Trophoblast cell (in vitro differentiated cells and primary cell): ENCODE measurements at regions not wholly inside any gene's neighbourhood (a gene's known extent, or its start where the extent isn't known, plus 50 kb on each side); places are given as distances from the start of the nearest gene placed in this dataset.
A peak's percentile ranks its signal among the peaks of the same experiment; 100 is the strongest.
"Not testable (repeated sequence)": the region's sequence is repeated elsewhere in the genome, so short reads cannot be mapped to it uniquely, and the experiment has no call there.

Experiments used
- DNase-seq, 2 donors: peaks; one replicate each; pipeline ENCODE4 v3.0.0-alpha.2; 2016
- H2AFZ ChIP-seq: 2 replicates; pipeline ENCODE4 v1.6.1; 2013; ENCODE audit warnings: low read length, moderate library complexity, mild to moderate bottlenecking; ENCODE audit not compliant: insufficient read depth, poor library complexity
- H2AK5ac ChIP-seq: 2 replicates; pipeline ENCODE4 v1.6.1; 2013; ENCODE audit warnings: mild to moderate bottlenecking, low read length
- H2BK120ac ChIP-seq: 2 replicates; pipeline ENCODE4 v1.6.1; 2013; ENCODE audit warnings: low read length, mild to moderate bottlenecking, moderate library complexity; ENCODE audit not compliant: insufficient read depth, poor library complexity
- H2BK12ac ChIP-seq: 2 replicates; pipeline ENCODE4 v1.6.1; 2013; ENCODE audit warnings: mild to moderate bottlenecking, low read length, moderate library complexity
- H2BK5ac ChIP-seq: 2 replicates; pipeline ENCODE4 v1.6.1; 2013; ENCODE audit warnings: low read length, low read depth, moderate library complexity, mild to moderate bottlenecking; ENCODE audit not compliant: poor library complexity
- H3K14ac ChIP-seq: 2 replicates; pipeline ENCODE4 v1.6.1; 2013; ENCODE audit warnings: mild to moderate bottlenecking, low read length
- H3K18ac ChIP-seq: 2 replicates; pipeline ENCODE4 v1.6.1; 2013; ENCODE audit warnings: mild to moderate bottlenecking, low read length
- H3K23ac ChIP-seq: 2 replicates; pipeline ENCODE4 v1.6.1; 2013; ENCODE audit warnings: low read length
- H3K27ac ChIP-seq: 2 replicates; pipeline ENCODE4 v1.5.1; 2013; ENCODE audit warnings: low read depth, mild to moderate bottlenecking, inconsistent platforms, low read length, moderate library complexity
- H3K27me3 ChIP-seq: 2 replicates; pipeline ENCODE4 v1.6.1; 2013; ENCODE audit warnings: inconsistent platforms, mild to moderate bottlenecking, low read length, moderate library complexity; ENCODE audit not compliant: insufficient read depth
- H3K36me3 ChIP-seq, 2 experiments: 1 replicate in 1 of 2; 2 replicates in 1 of 2; pipeline ENCODE4 v1.6.1; 2013; ENCODE audit warnings: low read length in 2 of 2, mild to moderate bottlenecking in 2 of 2, moderate library complexity in 1 of 2; ENCODE audit not compliant: insufficient read depth in 2 of 2, control insufficient read depth in 1 of 2
- H3K4ac ChIP-seq: 2 replicates; pipeline ENCODE4 v1.6.1; 2013; ENCODE audit warnings: low read depth, mild to moderate bottlenecking, low read length, moderate library complexity
- H3K4me1 ChIP-seq, 2 experiments: 1 replicate in 1 of 2; 2 replicates in 1 of 2; pipeline ENCODE4 v1.6.1; 2013; ENCODE audit warnings: low read length in 2 of 2, mild to moderate bottlenecking in 2 of 2, moderate library complexity in 1 of 2; ENCODE audit not compliant: insufficient read depth in 2 of 2, control insufficient read depth in 1 of 2
- H3K4me2 ChIP-seq: 2 replicates; pipeline ENCODE4 v1.6.1; 2013; ENCODE audit warnings: inconsistent platforms, mild to moderate bottlenecking, low read length, moderate library complexity
- H3K4me3 ChIP-seq: 2 replicates; pipeline ENCODE4 v1.5.1; 2013; ENCODE audit warnings: mild to moderate bottlenecking, low read depth, low read length, inconsistent platforms
- H3K79me1 ChIP-seq: one replicate; pipeline ENCODE4 v1.6.1; 2013; ENCODE audit warnings: low read length
- H3K79me2 ChIP-seq: 2 replicates; pipeline ENCODE4 v1.6.1; 2013; ENCODE audit warnings: low read length, mild to moderate bottlenecking; ENCODE audit not compliant: control insufficient read depth, insufficient read depth, poor library complexity
- H3K9ac ChIP-seq: 2 replicates; pipeline ENCODE4 v1.6.1; 2013; ENCODE audit warnings: mild to moderate bottlenecking, low read length
- H3K9me3 ChIP-seq: 2 replicates; pipeline ENCODE4 v1.6.1; 2013; ENCODE audit warnings: low read depth, mild to moderate bottlenecking, control low read depth, inconsistent platforms, low read length; ENCODE audit not compliant: insufficient read depth
- H4K12ac ChIP-seq: 2 replicates; pipeline ENCODE4 v1.6.1; 2013; ENCODE audit warnings: low read depth, mild to moderate bottlenecking, low read length, moderate library complexity
- H4K8ac ChIP-seq: 2 replicates; pipeline ENCODE4 v1.6.1; 2013; ENCODE audit warnings: low read depth, mild to moderate bottlenecking, low read length, moderate library complexity
- H4K91ac ChIP-seq: one replicate; pipeline ENCODE4 v1.6.1; 2013; ENCODE audit warnings: low read depth, mild to moderate bottlenecking, low read length, moderate library complexity
- WGBS: extraction: QIAGEN DNeasy Blood & Tissue Kit; methylation state at CpG from one replicate; pipeline ENCODE4 v1.1.7; 2013; ENCODE audit warnings: missing lambda C conversion rate; ENCODE audit not compliant: insufficient read length, insufficient coverage; ENCODE audit errors: extremely low coverage; 5-methylcytosine and 5-hydroxymethylcytosine counted together

DNA sequence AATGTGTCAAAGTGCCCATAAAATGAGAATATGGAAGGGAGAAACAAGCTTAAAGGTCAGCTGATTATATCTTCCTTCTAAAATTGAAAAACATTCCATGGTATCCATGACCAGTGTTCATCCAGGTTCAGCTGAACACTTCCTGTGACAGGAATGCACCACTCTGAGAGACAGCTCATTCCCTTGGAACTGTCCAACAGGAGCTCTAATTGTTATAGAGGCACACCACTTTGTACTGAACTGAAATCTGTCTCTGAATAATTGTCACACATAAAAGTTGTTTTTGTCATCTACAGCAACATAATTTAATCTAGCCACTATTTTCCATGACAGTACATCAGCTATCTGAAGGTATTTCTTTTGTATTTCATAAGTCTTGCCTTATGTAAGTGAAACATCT is 195.9 kb upstream of the ZNF804A start:
- Histone ChIP-seq H3K14ac (no peak overlapping the region), H3K27ac (no peak overlapping the region), H3K27me3 (no peaks in the 10 kb centered on the region), H2BK120ac (no peak overlapping the region), H3K23ac (no peak overlapping the region), H3K4me3 (no peak overlapping the region), H3K9me3 (no peaks in the 10 kb centered on the region), H3K79me1 (peaks cover 2% of the 10 kb centered on the region), H4K91ac (no peak overlapping the region), H3K4ac (no peak overlapping the region), H2BK5ac (no peak overlapping the region), H3K18ac (no peak overlapping the region), H4K8ac (no peak overlapping the region), H3K4me1 (peaks cover 0 to 2% of the 10 kb centered on the region in 2 experiments), H3K79me2 (no peaks in the 10 kb centered on the region), H3K4me2 (no peak overlapping the region), H4K12ac (no peak overlapping the region), H3K9ac (no peak overlapping the region), H2AK5ac (no peak overlapping the region), H2BK12ac (no peak overlapping the region), H2AFZ (no peak overlapping the region), H3K36me3 (no peaks in the 10 kb centered on the region)
- DNase-seq, result peak; percentile 21 to 68

DNA sequence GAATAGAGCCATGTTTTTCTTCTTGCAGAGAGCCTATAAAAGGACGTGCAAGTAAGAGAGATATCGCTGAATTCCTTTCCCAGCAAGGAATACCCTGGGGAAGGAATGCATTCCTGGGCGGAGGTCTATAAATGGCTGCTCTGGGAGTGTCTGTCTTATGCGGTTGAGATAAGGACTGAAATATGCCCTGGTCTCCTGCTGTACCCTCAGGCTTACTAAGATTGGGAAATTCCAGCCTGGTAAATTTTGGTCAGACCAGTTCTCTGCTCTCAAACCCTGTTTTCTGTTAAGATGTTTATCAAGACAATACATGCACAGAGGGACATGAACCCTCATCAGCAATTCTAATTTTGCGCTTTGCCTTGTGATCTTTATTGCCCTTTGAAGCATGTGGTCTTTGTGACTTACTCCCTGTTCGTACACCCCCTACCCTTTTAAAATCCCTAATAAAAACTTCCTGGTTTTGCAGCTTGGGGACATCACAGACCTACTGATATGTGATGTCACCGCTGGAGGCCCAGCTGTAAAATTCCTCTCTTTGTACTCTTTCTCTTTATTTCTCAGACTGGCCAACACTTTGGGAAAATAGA is 191.2 kb upstream of the ZNF804A start:
- DNase-seq, result peak; percentile 75 to 88
- not testable (repeated sequence) for H3K79me1 ChIP-seq, H3K4me2 ChIP-seq, H3K9ac ChIP-seq, H4K8ac ChIP-seq, H3K27me3 ChIP-seq, H4K91ac ChIP-seq, H3K23ac ChIP-seq, H2BK12ac ChIP-seq, H3K36me3 ChIP-seq, H4K12ac ChIP-seq, H3K18ac ChIP-seq, H3K4me3 ChIP-seq, H3K14ac ChIP-seq, H3K4me1 ChIP-seq, H2AFZ ChIP-seq, H3K4ac ChIP-seq, H2BK120ac ChIP-seq, H3K9me3 ChIP-seq, H2BK5ac ChIP-seq, H2AK5ac ChIP-seq, H3K79me2 ChIP-seq
- peak overlapping the region; percentile 76 for H3K27ac ChIP-seq
- WGBS, result no CpG with 5 or more reads among the region's 7 CpGs

DNA sequence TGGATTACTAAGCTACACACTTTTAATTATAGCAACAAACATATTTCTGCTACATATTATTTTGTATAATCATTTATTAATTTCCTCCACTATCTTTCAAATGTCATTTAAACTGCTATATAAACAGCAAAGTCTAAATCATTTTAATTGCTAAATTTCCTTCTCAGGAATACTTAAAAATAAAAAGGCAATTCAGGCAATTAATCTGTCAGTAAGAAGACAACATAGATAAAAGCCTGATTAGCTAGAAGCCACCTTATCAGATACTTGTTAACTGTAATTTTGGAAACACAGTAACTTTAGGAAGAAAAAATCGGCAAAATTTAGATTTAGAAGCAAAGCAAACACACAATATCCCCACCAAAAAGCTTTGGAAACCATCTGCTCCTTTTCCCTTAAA is 188.2 kb upstream of the ZNF804A start:
- H4K91ac ChIP-seq, result no peak overlapping the region
- H3K79me2 ChIP-seq, result no peaks in the 10 kb centered on the region
- no peak overlapping the region for H3K4ac ChIP-seq

DNA sequence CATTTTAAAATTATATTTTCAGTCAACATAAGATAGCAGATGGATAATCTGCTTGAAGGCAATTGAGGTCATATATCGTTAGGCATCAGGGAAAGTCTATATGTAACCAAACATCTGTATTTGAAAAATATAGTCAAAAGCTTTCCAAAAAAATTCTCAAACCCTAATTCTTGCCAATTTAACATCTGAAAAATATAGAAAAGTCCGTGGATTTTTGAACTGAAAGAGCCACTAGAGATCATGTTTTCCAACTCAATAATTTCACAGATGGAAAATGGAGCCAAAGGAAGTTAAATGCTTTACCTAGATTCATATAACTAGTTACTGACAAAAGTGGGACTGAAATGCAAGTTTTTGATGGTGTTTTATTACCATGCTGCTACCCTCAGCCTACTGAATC is 185.1 kb upstream of the ZNF804A start:
- Histone ChIP-seq H4K12ac (no peak overlapping the region), H3K4me3 (no peak overlapping the region), H2AK5ac (no peak overlapping the region), H3K79me1 (no peaks in the 10 kb centered on the region), H3K4me2 (no peak overlapping the region), H3K4me1 (no peaks in the 10 kb centered on the region), H3K14ac (no peak overlapping the region), H3K9ac (no peak overlapping the region), H2BK12ac (no peak overlapping the region), H2BK5ac (no peak overlapping the region), H3K4ac (no peak overlapping the region), H2AFZ (no peak overlapping the region), H4K8ac (no peak overlapping the region), H3K36me3 (no peaks in the 10 kb centered on the region), H3K9me3 (no peaks in the 10 kb centered on the region), H3K79me2 (no peaks in the 10 kb centered on the region), H3K18ac (no peak overlapping the region), H3K23ac (no peak overlapping the region), H3K27ac (no peak overlapping the region), H3K27me3 (no peaks in the 10 kb centered on the region), H4K91ac (no peak overlapping the region), H2BK120ac (no peak overlapping the region)
- no CpG with 5 or more reads among the region's 2 CpGs for WGBS
- no peak for DNase-seq

More for the DNA sequence above, 188.2 kb upstream of the ZNF804A start:
- H3K79me1 ChIP-seq, result peaks cover 2% of the 10 kb centered on the region
- H3K23ac ChIP-seq, result no peak overlapping the region
- H2AK5ac ChIP-seq, result no peak overlapping the region
- H3K27ac ChIP-seq, result no peak overlapping the region
- DNase-seq, result no peak
- H2BK12ac ChIP-seq, result no peak overlapping the region
- H3K14ac ChIP-seq, result no peak overlapping the region
- H3K9ac ChIP-seq, result no peak overlapping the region
- no peak overlapping the region for H3K18ac ChIP-seq
- no peak overlapping the region for H2BK5ac ChIP-seq
- no peak overlapping the region for H2BK120ac ChIP-seq
- WGBS, result no CpG with 5 or more reads among the region's 1 CpG
- no peaks in the 10 kb centered on the region for H3K9me3 ChIP-seq
- H4K12ac ChIP-seq, result no peak overlapping the region
- no peaks in the 10 kb centered on the region for H3K27me3 ChIP-seq
- peaks cover 0 to 2% of the 10 kb centered on the region in 2 experiments for H3K4me1 ChIP-seq
- H2AFZ ChIP-seq, result no peak overlapping the region
- no peak overlapping the region for H3K4me3 ChIP-seq
- H4K8ac ChIP-seq, result no peak overlapping the region
- H3K4me2 ChIP-seq, result no peak overlapping the region
- H3K36me3 ChIP-seq, result no peaks in the 10 kb centered on the region
